HG03457 (cell line): ENCODE measurements at regions not wholly inside any gene's neighbourhood (a gene's known extent, or its start where the extent isn't known, plus 50 kb on each side); places are given as distances from the start of the nearest gene placed in this dataset.
"Not testable (repeated sequence)": the region's sequence is repeated elsewhere in the genome, so short reads cannot be mapped to it uniquely, and the experiment has no call there.

Experiments
- ATAC-seq: cut with Tn5 transposase; IDR thresholded peaks from one replicate; pipeline ENCODE4 v1.9.1; 2021; ENCODE audit warnings: moderate number of reproducible peaks; ENCODE audit not compliant: unreplicated experiment

DNA sequence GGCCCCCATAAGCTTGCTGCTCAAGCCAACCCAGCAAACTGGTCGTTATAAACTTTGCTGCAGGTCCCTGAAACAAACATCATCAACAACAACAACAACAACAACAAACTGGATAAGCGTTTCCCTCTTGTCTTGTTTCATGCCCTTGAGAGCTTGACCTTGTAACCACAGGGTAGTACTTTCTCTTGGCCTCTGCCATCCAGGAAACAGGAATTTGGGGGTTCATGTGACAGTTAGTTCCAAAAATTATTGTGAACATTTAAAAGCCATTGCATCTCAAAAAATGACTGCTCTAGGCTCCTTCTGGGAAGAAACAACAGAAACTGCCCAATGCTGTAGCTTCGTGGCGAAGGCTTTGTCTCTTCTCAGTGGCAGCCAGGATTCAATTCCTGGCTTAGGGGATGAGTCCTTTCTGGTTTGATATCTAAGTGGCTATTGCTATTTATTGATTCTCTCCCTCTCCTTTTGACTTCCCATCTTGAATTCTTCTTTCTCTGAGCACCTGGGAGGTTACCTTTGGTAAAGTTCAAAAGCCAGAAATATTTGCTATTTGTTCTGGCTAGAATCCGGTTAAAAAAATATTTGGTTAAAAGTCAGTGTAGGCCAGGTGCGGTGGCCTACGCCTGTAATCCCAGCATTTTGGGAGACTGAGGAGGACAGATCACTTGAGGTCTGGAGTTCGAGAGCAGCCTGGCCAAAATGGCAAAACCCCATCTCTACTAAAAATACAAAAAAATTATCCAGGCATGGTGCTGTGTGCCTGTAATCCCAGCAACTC is 52.0 kb upstream of the CPM start:
- ATAC-seq: no peak

- ATAC-seq: not testable (repeated sequence)
Observed at GRCh38 chr12:68997526-68997925, 64.6 kb upstream of the CPM start.

DNA sequence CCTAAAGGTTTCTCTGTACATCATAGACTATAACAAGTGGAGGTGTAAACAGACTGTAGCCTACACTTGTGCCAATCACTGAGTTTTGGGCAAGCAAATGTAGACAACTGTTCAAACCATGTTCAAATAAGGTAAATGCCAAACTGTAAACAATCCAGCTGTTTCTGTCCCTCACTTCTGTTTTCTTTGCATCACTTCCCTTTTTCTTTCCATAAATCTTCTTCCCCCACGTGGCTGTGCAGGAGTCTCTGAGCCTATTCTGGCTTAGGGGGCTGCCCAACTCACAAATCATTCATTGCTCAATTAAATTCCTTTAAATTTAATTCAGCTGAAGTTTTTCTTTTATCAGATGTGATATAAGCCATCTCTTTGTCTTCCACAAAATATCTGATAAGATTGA is 65.1 kb upstream of the CPM start:
- ATAC-seq: no peak

DNA sequence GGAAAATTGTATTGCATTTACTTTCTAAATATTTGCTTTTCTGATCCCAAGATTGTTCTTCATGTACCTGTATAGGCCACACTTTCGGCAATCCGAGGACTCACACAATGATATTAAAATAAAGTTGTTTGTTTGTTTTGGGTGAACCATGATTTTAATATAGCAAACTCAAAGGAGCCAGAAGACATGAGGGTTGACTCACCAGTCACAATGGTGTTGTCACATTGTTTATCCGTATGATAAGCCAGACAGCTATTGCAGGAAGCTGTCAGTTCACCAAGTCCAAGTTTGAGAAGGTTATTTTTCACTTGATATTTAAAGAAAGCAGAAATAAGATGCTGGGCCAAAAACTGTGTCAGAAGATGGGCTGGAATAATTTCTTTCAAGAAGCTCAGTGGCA is 67.1 kb upstream of the CPM start:
- ATAC-seq: no peak

GRCh38 chr12:69000540-69001243 is 67.7 kb upstream of the CPM start:
- ATAC-seq: no peak

- ATAC-seq: no peak
Observed at GRCh38 chr12:69001251-69001650, 68.3 kb upstream of the CPM start.

DNA sequence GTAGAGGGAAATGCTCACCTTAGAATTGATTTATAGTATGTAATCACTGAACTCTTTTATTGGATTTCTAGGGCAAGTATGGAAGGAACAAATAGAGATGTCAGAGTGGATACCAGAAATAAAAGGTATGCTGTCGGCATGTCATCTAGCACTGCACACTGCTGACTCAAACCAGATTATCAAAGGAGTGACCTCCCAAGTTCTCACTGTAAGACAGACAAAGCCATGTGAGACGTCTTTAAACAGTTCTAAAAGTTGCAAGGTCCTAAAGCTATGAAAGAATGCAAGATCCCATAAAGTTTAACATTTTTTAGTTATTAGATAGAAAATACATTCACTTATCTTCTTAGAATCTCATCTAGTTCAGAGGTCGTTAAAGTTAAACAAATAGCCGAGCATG is 70.0 kb upstream of the CPM start:
- no peak for ATAC-seq

DNA sequence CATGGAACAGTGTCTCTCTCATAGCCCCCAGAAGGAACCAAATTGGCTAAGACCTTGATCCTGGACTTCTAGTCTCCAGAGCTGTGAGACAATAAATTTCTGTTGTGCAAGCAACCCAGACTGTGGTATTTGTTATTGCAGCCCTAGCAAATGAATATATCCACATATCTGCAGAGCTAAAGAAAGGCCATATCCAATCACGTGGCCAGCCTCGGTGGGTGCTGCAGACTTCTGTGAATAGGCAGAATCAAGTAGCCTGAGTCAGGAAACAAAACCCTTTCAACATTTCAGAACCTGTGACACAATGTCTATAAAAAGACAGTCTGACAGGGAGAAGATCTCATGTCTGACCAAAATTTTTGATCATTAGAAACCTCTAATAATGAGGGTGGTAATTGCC is 71.0 kb upstream of the CPM start:
- no peak for ATAC-seq

DNA sequence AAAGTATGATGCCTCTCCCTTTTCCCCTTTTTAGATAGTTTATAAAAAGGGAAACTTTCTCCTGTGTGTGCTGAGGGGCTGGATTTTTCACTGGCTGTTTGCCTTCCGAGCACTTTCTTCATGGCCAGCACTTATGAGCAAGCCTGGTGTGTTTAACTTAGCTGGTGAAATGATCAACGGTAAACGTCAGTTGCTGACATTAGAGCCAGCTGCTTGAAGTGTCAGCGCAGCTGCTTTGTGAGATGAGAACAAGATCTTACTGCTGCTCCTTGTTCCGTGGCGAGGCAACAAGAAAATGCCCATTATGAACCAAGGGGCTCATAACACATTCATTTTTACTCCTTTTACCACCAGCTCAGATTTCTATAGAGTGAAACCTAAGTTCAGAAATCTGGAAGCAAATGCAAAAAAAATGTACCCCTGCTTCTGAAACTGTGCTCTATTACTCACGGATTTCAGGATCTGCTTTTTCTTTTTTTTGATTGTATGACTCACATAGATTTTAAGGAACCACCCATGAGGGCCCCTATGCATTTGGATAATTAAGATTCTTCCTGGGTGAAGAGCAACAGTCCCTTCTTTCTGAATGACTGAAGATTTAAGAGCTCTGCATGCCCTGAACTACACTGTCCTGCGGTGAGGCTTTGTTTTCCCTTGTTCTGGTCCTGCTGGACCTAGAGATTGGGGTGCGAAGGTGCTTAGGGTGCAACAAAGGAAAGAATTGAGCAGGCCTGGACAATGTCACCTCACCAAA is 74.3 kb upstream of the CPM start:
- ATAC-seq: no peak

GRCh38 chr12:69007855-69008351 is 74.9 kb upstream of the CPM start:
- ATAC-seq: no peak

DNA sequence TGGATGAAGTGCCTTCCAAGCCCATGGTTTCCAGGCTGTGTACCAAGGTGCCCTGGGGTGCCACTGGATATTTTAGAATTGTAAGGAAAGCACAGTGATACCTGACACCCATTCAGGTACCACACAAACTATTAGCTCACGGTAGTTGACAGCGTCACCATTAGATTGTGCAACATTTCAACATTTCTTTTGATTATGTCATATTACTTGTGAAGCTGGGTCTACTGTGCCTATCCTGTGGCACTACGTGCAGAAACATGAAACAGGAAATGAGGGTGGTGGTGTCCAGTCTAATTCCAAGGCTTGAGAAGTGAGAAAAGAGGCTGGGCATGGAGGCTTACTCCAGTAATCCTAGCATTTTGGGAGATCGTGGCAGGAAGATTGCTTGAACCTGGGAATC is 75.5 kb upstream of the CPM start:
- no peak for ATAC-seq

GRCh38 chr12:69014047-69014446 is 81.1 kb upstream of the CPM start:
- ATAC-seq: no peak

GRCh38 chr12:69015017-69015416 is 82.0 kb upstream of the CPM start:
- no peak for ATAC-seq

- no peak for ATAC-seq
Observed at GRCh38 chr12:69015831-69016230, 82.9 kb upstream of the CPM start.

- ATAC-seq: no peak
Observed at GRCh38 chr12:69019082-69019481, 86.1 kb upstream of the CPM start.

- ATAC-seq: no peak
Observed at GRCh38 chr12:69019910-69020309, 86.9 kb upstream of the CPM start.

DNA sequence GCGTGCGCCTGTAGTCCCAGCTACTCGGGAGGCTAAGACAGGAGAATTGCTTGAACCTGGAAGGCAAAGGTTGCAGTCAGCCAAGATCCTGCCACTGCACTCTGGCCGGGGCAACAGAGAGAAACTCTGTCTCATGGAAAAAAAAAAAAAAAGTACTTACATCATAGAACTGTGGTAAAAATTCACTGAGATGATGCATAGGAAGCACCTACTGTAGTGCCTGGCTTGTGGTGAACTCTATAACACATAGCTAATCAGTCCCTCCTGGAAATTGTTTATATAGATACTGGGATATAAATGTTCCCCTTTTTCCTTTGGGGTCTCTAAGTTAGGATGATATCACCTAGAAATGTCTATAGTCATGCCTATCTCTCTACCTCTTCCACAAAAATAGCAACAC is 89.7 kb upstream of the CPM start:
- ATAC-seq: no peak

DNA sequence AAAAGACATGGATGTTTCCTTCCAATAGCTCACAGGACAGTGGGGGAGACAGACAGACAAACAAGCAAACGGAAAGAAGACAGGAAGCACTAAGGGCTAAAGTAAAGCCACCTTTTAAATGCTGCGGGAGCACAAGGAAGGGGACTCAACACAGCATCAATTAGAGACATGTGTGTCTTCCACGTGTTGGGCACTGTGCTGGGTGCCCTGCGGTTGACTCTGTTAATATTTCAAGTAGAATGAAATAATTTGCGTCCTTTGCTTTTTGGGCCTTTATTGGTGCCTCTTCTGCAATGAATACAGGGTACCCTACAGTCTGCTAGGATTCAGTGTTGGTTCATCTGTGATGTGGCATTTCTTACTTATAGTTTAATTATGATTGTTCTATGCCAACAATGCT is 90.9 kb upstream of the CPM start:
- no peak for ATAC-seq

- no peak for ATAC-seq
Observed at GRCh38 chr12:69024413-69024812, 91.4 kb upstream of the CPM start.

GRCh38 chr12:69024907-69025306 is 91.9 kb upstream of the CPM start:
- no peak for ATAC-seq

GRCh38 chr12:69026336-69026735 is 93.4 kb upstream of the CPM start:
- no peak for ATAC-seq

DNA sequence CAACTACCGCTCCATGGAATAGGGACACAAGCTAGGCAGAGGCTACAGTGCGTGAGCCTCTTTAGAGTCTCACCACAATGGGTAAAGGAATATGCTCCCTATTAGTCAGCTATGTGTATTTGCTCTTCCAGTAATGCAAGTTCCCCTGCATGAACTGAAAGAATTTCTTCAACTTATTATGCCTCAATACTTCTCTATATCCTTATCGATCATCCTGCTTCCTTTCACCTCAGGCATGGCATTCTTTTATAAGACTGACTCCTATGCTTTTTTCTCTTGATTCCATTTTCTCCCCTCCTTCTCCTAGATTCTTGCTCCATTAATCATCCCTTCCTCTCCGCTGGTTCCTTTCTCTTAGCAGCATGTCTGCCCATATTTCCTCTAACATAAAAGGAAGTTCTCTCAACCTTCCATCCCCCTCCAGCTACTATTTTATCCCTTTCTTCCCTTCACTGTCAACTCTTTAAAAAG is 94.5 kb upstream of the CPM start:
- no peak for ATAC-seq
